ENCODE measurements at regions not wholly inside any gene's neighbourhood (a gene's known extent, or its start where the extent isn't known, plus 50 kb on each side); places are given as distances from the start of the nearest gene placed in this dataset.

DNA sequence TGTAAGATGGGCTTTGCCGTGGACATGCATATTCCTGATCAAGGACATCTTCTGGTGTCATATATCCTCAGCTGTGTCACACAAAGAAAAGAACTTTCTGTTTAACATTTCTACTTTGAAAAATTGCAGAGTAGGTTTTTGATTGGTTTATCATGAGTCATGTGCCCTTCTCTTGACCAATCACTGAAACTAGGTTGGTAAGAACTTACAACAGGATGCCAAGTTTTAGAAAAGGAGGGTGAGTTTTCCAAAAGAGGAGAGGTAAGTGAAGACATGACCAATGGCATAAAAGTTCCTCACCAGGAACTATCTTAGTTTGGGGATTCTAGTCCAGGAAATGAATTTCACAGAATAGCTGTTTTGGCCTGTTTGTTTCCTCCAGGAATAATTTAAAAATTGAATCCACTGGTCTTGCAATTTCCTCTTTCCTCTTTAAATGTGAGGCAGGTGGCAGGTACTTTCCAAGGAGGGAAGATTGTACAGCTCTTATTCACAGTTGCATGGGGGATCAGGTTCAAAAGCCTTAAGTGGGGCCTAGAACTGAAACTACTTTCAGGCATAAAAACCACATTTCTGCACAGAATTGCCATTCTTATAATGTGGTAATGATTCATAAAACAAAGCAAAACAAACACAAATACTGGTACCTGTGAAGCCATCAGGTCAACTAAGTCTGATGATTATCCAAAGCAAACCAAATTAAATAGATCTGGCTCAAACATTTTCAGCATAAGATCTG, 1114.5 kb upstream of the LCORL start:
- TF ChIP-seq, protein P1, sequence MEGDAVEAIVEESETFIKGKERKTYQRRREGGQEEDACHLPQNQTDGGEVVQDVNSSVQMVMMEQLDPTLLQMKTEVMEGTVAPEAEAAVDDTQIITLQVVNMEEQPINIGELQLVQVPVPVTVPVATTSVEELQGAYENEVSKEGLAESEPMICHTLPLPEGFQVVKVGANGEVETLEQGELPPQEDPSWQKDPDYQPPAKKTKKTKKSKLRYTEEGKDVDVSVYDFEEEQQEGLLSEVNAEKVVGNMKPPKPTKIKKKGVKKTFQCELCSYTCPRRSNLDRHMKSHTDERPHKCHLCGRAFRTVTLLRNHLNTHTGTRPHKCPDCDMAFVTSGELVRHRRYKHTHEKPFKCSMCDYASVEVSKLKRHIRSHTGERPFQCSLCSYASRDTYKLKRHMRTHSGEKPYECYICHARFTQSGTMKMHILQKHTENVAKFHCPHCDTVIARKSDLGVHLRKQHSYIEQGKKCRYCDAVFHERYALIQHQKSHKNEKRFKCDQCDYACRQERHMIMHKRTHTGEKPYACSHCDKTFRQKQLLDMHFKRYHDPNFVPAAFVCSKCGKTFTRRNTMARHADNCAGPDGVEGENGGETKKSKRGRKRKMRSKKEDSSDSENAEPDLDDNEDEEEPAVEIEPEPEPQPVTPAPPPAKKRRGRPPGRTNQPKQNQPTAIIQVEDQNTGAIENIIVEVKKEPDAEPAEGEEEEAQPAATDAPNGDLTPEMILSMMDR (IDR thresholded peaks at IDR 0.05), result no peak
- TF ChIP-seq EP300 (IDR thresholded peaks at IDR 0.05), result no peak
